OCI-LY7 (cell line): ENCODE measurements at regions not wholly inside any gene's neighbourhood (a gene's known extent, or its start where the extent isn't known, plus 50 kb on each side); places are given as distances from the start of the nearest gene placed in this dataset.

Source experiments
- CTCF ChIP-seq: fragments of 200-600 bp; sonication (generic); conservative IDR thresholded peaks from 2 replicates; pipeline ENCODE4 v1.5.1; 2014; ENCODE audit warnings: mild to moderate bottlenecking, antibody characterized with exemption, low read length, moderate library complexity, mixed read lengths
- EZH2phosphoT487 ChIP-seq: fragments of 200-600 bp; sonication (generic); IDR thresholded peaks from 2 replicates; pipeline ENCODE4 v1.6.1; 2018; ENCODE audit warnings: low read depth, borderline replicate concordance, mild to moderate bottlenecking, mixed run types, antibody characterized with exemption, low read length, moderate library complexity, mixed read lengths

- TF ChIP-seq CTCF (no peak), EZH2phosphoT487 (no peak)
Observed at GRCh38 chr3:152621006-152621868, 213.7 kb upstream of the P2RY1 start.
